Ishikawa (cell line): ENCODE measurements at regions not wholly inside any gene's neighbourhood (a gene's known extent, or its start where the extent isn't known, plus 50 kb on each side); places are given as distances from the start of the nearest gene placed in this dataset.

Experiments
- CEBPB ChIP-seq: IDR thresholded peaks from 2 replicates; pipeline ENCODE4 v1.6.1; 2012
- CREB1 ChIP-seq: IDR thresholded peaks from 2 replicates; pipeline ENCODE4 v1.6.1; 2012; ENCODE audit warnings: low read depth
- EGR1 ChIP-seq: IDR thresholded peaks from 2 replicates; pipeline ENCODE4 v1.6.1; 2012
- EP300 ChIP-seq: IDR thresholded peaks from 2 replicates; pipeline ENCODE4 v1.6.1; 2012; ENCODE audit warnings: borderline replicate concordance
- FOXM1 ChIP-seq: IDR thresholded peaks from 2 replicates; pipeline ENCODE4 v1.6.1; 2012; ENCODE audit warnings: low read depth, borderline replicate concordance
- NFIC ChIP-seq: IDR thresholded peaks from 2 replicates; pipeline ENCODE4 v1.6.1; 2012
- RAD21 ChIP-seq: IDR thresholded peaks from 2 replicates; pipeline ENCODE4 v1.6.1; 2012; ENCODE audit warnings: low read depth
- TAF1 ChIP-seq: IDR thresholded peaks from 2 replicates; pipeline ENCODE4 v1.6.1; 2012; ENCODE audit warnings: low read depth, mild to moderate bottlenecking
- TCF12 ChIP-seq: IDR thresholded peaks from 2 replicates; pipeline ENCODE4 v1.6.1; 2012; ENCODE audit warnings: low read depth
- YY1 ChIP-seq: IDR thresholded peaks from 2 replicates; pipeline ENCODE4 v1.6.1; 2012; ENCODE audit warnings: low read depth
- TF ChIP-seq, protein P1 (sequence below): IDR thresholded peaks from 2 replicates; pipeline ENCODE4 v1.6.1; 2012; ENCODE audit warnings: low read depth, mild to moderate bottlenecking
- TF ChIP-seq, protein P2 (sequence below): IDR thresholded peaks from 2 replicates; pipeline ENCODE4 v1.6.1; 2012
- TF ChIP-seq, protein P3 (sequence below): IDR thresholded peaks from 2 replicates; pipeline ENCODE4 v1.6.1; 2012

DNA sequence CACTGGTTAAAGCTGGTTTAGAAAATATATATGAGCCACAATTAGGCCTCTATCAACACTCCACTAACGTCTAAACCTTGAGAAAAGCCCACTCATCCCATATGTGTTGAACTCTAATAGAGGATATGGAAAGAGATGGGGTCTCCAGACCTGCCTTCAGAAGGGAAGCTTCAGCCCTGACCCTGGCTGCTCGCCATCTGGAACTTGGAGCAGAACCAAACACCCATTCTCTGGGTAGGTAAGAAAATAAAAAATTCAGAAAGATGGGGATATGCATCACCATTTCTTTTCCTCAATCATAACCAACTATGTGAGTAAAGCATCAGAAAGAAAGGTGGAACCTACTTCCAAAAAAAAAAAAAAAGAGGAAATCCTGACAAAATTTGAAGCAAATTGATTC, 666.2 kb downstream of the PTPRC start:
- TF ChIP-seq, protein P1, sequence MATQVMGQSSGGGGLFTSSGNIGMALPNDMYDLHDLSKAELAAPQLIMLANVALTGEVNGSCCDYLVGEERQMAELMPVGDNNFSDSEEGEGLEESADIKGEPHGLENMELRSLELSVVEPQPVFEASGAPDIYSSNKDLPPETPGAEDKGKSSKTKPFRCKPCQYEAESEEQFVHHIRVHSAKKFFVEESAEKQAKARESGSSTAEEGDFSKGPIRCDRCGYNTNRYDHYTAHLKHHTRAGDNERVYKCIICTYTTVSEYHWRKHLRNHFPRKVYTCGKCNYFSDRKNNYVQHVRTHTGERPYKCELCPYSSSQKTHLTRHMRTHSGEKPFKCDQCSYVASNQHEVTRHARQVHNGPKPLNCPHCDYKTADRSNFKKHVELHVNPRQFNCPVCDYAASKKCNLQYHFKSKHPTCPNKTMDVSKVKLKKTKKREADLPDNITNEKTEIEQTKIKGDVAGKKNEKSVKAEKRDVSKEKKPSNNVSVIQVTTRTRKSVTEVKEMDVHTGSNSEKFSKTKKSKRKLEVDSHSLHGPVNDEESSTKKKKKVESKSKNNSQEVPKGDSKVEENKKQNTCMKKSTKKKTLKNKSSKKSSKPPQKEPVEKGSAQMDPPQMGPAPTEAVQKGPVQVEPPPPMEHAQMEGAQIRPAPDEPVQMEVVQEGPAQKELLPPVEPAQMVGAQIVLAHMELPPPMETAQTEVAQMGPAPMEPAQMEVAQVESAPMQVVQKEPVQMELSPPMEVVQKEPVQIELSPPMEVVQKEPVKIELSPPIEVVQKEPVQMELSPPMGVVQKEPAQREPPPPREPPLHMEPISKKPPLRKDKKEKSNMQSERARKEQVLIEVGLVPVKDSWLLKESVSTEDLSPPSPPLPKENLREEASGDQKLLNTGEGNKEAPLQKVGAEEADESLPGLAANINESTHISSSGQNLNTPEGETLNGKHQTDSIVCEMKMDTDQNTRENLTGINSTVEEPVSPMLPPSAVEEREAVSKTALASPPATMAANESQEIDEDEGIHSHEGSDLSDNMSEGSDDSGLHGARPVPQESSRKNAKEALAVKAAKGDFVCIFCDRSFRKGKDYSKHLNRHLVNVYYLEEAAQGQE, result no peak
- TF ChIP-seq EP300, result no peak
- no peak for TF ChIP-seq YY1
- TF ChIP-seq, protein P2, sequence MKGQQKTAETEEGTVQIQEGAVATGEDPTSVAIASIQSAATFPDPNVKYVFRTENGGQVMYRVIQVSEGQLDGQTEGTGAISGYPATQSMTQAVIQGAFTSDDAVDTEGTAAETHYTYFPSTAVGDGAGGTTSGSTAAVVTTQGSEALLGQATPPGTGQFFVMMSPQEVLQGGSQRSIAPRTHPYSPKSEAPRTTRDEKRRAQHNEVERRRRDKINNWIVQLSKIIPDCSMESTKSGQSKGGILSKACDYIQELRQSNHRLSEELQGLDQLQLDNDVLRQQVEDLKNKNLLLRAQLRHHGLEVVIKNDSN, result no peak
- no peak for TF ChIP-seq CREB1
- TF ChIP-seq FOXM1, result no peak
- TF ChIP-seq RAD21, result no peak
- no peak for TF ChIP-seq TCF12
- TF ChIP-seq EGR1, result no peak
- TF ChIP-seq TAF1, result no peak
- no peak for TF ChIP-seq NFIC
- no peak for TF ChIP-seq CEBPB
- TF ChIP-seq, protein P3, sequence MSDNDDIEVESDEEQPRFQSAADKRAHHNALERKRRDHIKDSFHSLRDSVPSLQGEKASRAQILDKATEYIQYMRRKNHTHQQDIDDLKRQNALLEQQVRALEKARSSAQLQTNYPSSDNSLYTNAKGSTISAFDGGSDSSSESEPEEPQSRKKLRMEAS, result no peak
